CD14-positive monocyte (primary cell): ENCODE measurements at regions not wholly inside any gene's neighbourhood (a gene's known extent, or its start where the extent isn't known, plus 50 kb on each side); places are given as distances from the start of the nearest gene placed in this dataset.

Experiments
- DNase-seq, 3 donors: peaks; one replicate each; pipeline ENCODE4 v3.0.0-alpha.2; 2011 to 2022
- H2AFZ ChIP-seq: 2 replicates; pipeline ENCODE4 v1.6.0; 2012; ENCODE audit warnings: mild to moderate bottlenecking, low read depth, low read length, inconsistent platforms; ENCODE audit not compliant: insufficient read depth, poor library complexity, severe bottlenecking
- H3K27ac ChIP-seq, 2 donors: 1 replicate in 1 of 2; 2 replicates in 1 of 2; pipeline ENCODE4 v1.5.1; 2012 to 2013; ENCODE audit warnings: low read length in 2 of 2, control low read depth in 1 of 2, inconsistent platforms in 1 of 2, low read depth in 1 of 2, mild to moderate bottlenecking in 1 of 2
- H3K27me3 ChIP-seq, 2 donors: one replicate each; pipeline versions ENCODE4 v1.6.0 to v1.6.1; 2011 to 2013; ENCODE audit warnings: low read length in 2 of 2; ENCODE audit not compliant: control insufficient read depth in 2 of 2, insufficient read depth in 2 of 2
- H3K36me3 ChIP-seq, 2 donors: replicated peaks in 1 of 2; 1 replicate in 1 of 2; 2 replicates in 1 of 2; pipeline versions ENCODE4 v1.5.1 to v1.6.1; 2012 to 2013; ENCODE audit warnings: low read length in 2 of 2, control low read depth in 1 of 2, inconsistent platforms in 1 of 2, mild to moderate bottlenecking in 1 of 2; ENCODE audit not compliant: insufficient read depth in 2 of 2, control insufficient read depth in 1 of 2
- H3K4me1 ChIP-seq, 2 donors: 1 replicate in 1 of 2; 2 replicates in 1 of 2; pipeline versions ENCODE4 v1.5.1 to v1.6.1; 2012 to 2013; ENCODE audit warnings: low read length in 2 of 2, control low read depth in 1 of 2, inconsistent platforms in 1 of 2, mild to moderate bottlenecking in 1 of 2, moderate library complexity in 1 of 2; ENCODE audit not compliant: insufficient read depth in 2 of 2, control insufficient read depth in 1 of 2
- H3K4me2 ChIP-seq: replicated peaks from 2 replicates; pipeline ENCODE3; 2012; ENCODE audit warnings: low read length, moderate library complexity, mild to moderate bottlenecking; ENCODE audit not compliant: poor library complexity, severe bottlenecking; ENCODE audit errors: extremely low read depth
- H3K4me3 ChIP-seq, 3 experiments: fragments of 200-600 bp in 1 of 3; sonication (generic) in 1 of 3; replicated peaks in 1 of 3; 1 replicate in 2 of 3; 2 replicates in 1 of 3; pipeline ENCODE4 v1.5.1; 2011 to 2013; ENCODE audit warnings: low read length in 3 of 3, mild to moderate bottlenecking in 3 of 3, control low read depth in 2 of 3, low read depth in 2 of 3, inconsistent platforms in 1 of 3, moderate library complexity in 1 of 3
- H3K79me2 ChIP-seq: 2 replicates; pipeline ENCODE4 v1.6.0; 2012; ENCODE audit warnings: mild to moderate bottlenecking, control low read depth, inconsistent platforms, low read length, moderate library complexity; ENCODE audit not compliant: insufficient read depth
- H3K9ac ChIP-seq: 2 replicates; pipeline ENCODE4 v1.6.0; 2017; ENCODE audit warnings: low read length, mild to moderate bottlenecking; ENCODE audit not compliant: insufficient read depth, poor library complexity, severe bottlenecking
- H3K9me3 ChIP-seq, 2 donors: replicated peaks in 1 of 2; 1 replicate in 1 of 2; 2 replicates in 1 of 2; pipeline versions ENCODE4 v1.5.1 to v1.6.1; 2012 to 2013; ENCODE audit warnings: low read length in 2 of 2, control low read depth in 1 of 2; ENCODE audit not compliant: control insufficient read depth in 1 of 2, insufficient read depth in 1 of 2
- H4K20me1 ChIP-seq: 2 replicates; pipeline ENCODE4 v1.6.0; 2012; ENCODE audit warnings: mild to moderate bottlenecking, low read length, control low read depth, moderate library complexity; ENCODE audit not compliant: insufficient read depth
- H3K27ac Mint-ChIP-seq, 7 donors: one replicate each; pipeline ENCODE4 v1.8.0; 2020; ENCODE audit warnings: mild to moderate bottlenecking in 7 of 7, mixed read lengths in 7 of 7, moderate library complexity in 6 of 7, inconsistent platforms in 2 of 7
- H3K27me3 Mint-ChIP-seq, 3 donors: one replicate each; pipeline ENCODE4 v1.8.0; 2021 to 2022; ENCODE audit warnings: low read depth in 3 of 3, mild to moderate bottlenecking in 3 of 3, mixed read lengths in 3 of 3, moderate library complexity in 3 of 3, inconsistent platforms in 1 of 3
- H3K36me3 Mint-ChIP-seq, 2 donors: one replicate each; pipeline ENCODE4 v1.8.0; 2020; ENCODE audit warnings: mixed read lengths in 2 of 2, inconsistent platforms in 1 of 2, mild to moderate bottlenecking in 1 of 2
- H3K4me1 Mint-ChIP-seq: one replicate; pipeline ENCODE4 v1.8.0; 2020; ENCODE audit warnings: mild to moderate bottlenecking, mixed read lengths
- H3K4me3 Mint-ChIP-seq, 2 donors: one replicate each; pipeline ENCODE4 v1.8.0; 2020; ENCODE audit warnings: mild to moderate bottlenecking in 2 of 2, mixed read lengths in 2 of 2, moderate library complexity in 1 of 2
- H3K9me3 Mint-ChIP-seq, 7 donors: one replicate each; pipeline ENCODE4 v1.8.0; 2020 to 2022; ENCODE audit warnings: mixed read lengths in 7 of 7, mild to moderate bottlenecking in 6 of 7, moderate library complexity in 6 of 7, inconsistent platforms in 2 of 7
- CTCF ChIP-seq: fragments of 200-600 bp; IDR thresholded peaks from one replicate; pipeline ENCODE4 v1.8.0; 2022; ENCODE audit warnings: antibody characterized with exemption, mild to moderate bottlenecking
- WGBS: methylation state at CpG from one replicate; pipeline ENCODE4 v1.1.5; 2013; ENCODE audit warnings: missing lambda C conversion rate; ENCODE audit not compliant: insufficient coverage; 5-methylcytosine and 5-hydroxymethylcytosine counted together
- intact Hi-C, 2 donors: fragments of 100-400 bp; cut with micrococcal nuclease; formaldehyde crosslinking; loops; one replicate each; pipeline versions ENCODE4 v1.15.0 to v1.15.1; 2023

GRCh38 chr5:121688781-121689180 lies 162.9 kb upstream of the FTMT start:
- H3K9ac ChIP-seq: no peak overlapping the region
- 89% methylated on average over 1 of the region's 2 CpGs for WGBS
- Mint-ChIP-seq H3K4me3 (no peak overlapping the region), H3K9me3 (peaks cover 0 to 3% (median 0%) of the 10 kb centered on the region in 7 donors), H3K27me3 (peaks cover 0 to 3% (median 0%) of the 10 kb centered on the region in 3 donors), H3K36me3 (no peaks in the 10 kb centered on the region), H3K4me1 (no peaks in the 10 kb centered on the region), H3K27ac (no peak overlapping the region)
- no peak overlapping the region for H2AFZ ChIP-seq
- no peak overlapping the region for H3K4me2 ChIP-seq
- no peaks in the 10 kb centered on the region for H3K36me3 ChIP-seq
- intact Hi-C loops: no loop called here
- no peak overlapping the region for H3K4me3 ChIP-seq
- H3K4me1 ChIP-seq: no peaks in the 10 kb centered on the region
- DNase-seq: no peak
- no peak overlapping the region for H3K27ac ChIP-seq
- no peak for TF ChIP-seq CTCF
- H3K27me3 ChIP-seq: no peaks in the 10 kb centered on the region
- H4K20me1 ChIP-seq: no peaks in the 10 kb centered on the region
- H3K9me3 ChIP-seq: peaks cover 0 to 4% of the 10 kb centered on the region in 2 donors
- no peaks in the 10 kb centered on the region for H3K79me2 ChIP-seq

- Mint-ChIP-seq H3K4me1 (no peaks in the 10 kb centered on the region), H3K27me3 (peaks cover 0 to 3% (median 0%) of the 10 kb centered on the region in 3 donors), H3K36me3 (no peaks in the 10 kb centered on the region), H3K27ac (no peak overlapping the region), H3K4me3 (no peak overlapping the region), H3K9me3 (peaks cover 0 to 3% (median 0%) of the 10 kb centered on the region in 7 donors)
- Histone ChIP-seq H3K4me1 (no peaks in the 10 kb centered on the region), H3K4me2 (no peak overlapping the region), H3K9me3 (peaks cover 0 to 4% of the 10 kb centered on the region in 2 donors), H3K36me3 (no peaks in the 10 kb centered on the region), H3K27me3 (no peaks in the 10 kb centered on the region), H3K79me2 (no peaks in the 10 kb centered on the region), H3K4me3 (no peak overlapping the region), H3K9ac (no peak overlapping the region), H4K20me1 (no peaks in the 10 kb centered on the region), H3K27ac (no peak overlapping the region), H2AFZ (no peak overlapping the region)
- TF ChIP-seq CTCF: no peak
- intact Hi-C loops: no loop called here
- DNase-seq: no peak
These were observed 160.2 kb upstream of the FTMT start for GRCh38 chr5:121691478-121691877.
